DND-41 (cell line): ENCODE measurements at regions not wholly inside any gene's neighbourhood (a gene's known extent, or its start where the extent isn't known, plus 50 kb on each side); places are given as distances from the start of the nearest gene placed in this dataset.
"Not testable (repeated sequence)": the region's sequence is repeated elsewhere in the genome, so short reads cannot be mapped to it uniquely, and the experiment has no call there.

Experiments used
- ATAC-seq: fragments of 200-7000 bp; cut with Tn5 transposase; 3 replicates; pipeline ENCODE4 v1.9.1; 2021; ENCODE audit warnings: low read depth; ENCODE audit not compliant: insufficient read depth
- DNase-seq: peaks from one replicate; pipeline ENCODE4 v3.0.0-alpha.2; 2020
- H2AFZ ChIP-seq: 2 replicates; pipeline ENCODE4 v1.6.0; 2012; ENCODE audit warnings: low read depth, low read length
- H3K27ac ChIP-seq: 2 replicates; pipeline ENCODE4 v1.5.1; 2012; ENCODE audit warnings: low read length, inconsistent platforms
- H3K27me3 ChIP-seq: fragments of 200-600 bp; sonication (generic); 2 replicates; pipeline ENCODE4 v1.6.0; 2012; ENCODE audit warnings: low read length, mild to moderate bottlenecking, inconsistent platforms; ENCODE audit not compliant: insufficient read depth, poor library complexity
- H3K36me3 ChIP-seq: 2 replicates; pipeline ENCODE4 v1.5.1; 2012; ENCODE audit warnings: low read length, inconsistent platforms; ENCODE audit not compliant: insufficient read depth
- H3K4me1 ChIP-seq: 2 replicates; pipeline ENCODE4 v1.5.1; 2012; ENCODE audit warnings: mild to moderate bottlenecking, low read length; ENCODE audit not compliant: insufficient read depth
- H3K4me2 ChIP-seq: 2 replicates; pipeline ENCODE4 v1.6.0; 2012; ENCODE audit warnings: mild to moderate bottlenecking, moderate library complexity, low read length, inconsistent platforms; ENCODE audit not compliant: insufficient read depth
- H3K4me3 ChIP-seq, 2 experiments: fragments of 200-600 bp in 1 of 2; shearing (Covaris generic) in 1 of 2; 2 replicates each; pipeline ENCODE4 v1.5.1; 2012 to 2016; ENCODE audit warnings: inconsistent platforms in 2 of 2, low read length in 2 of 2, mild to moderate bottlenecking in 2 of 2, low read depth in 1 of 2, moderate library complexity in 1 of 2
- H3K79me2 ChIP-seq: 2 replicates; pipeline ENCODE4 v1.6.0; 2012; ENCODE audit warnings: low read length, inconsistent platforms; ENCODE audit not compliant: insufficient read depth
- H3K9ac ChIP-seq: 2 replicates; pipeline ENCODE4 v1.6.0; 2012; ENCODE audit warnings: low read depth, mild to moderate bottlenecking, inconsistent platforms, low read length, moderate library complexity
- H3K9me3 ChIP-seq: 2 replicates; pipeline ENCODE4 v1.5.1; 2012; ENCODE audit warnings: low read length, moderate library complexity, mild to moderate bottlenecking, inconsistent platforms; ENCODE audit not compliant: insufficient read depth, severe bottlenecking
- H4K20me1 ChIP-seq: 2 replicates; pipeline ENCODE4 v1.6.0; 2012; ENCODE audit warnings: low read length; ENCODE audit not compliant: insufficient read depth
- CTCF ChIP-seq: IDR thresholded peaks from 2 replicates; pipeline ENCODE4 v1.5.1; 2012; ENCODE audit warnings: borderline replicate concordance, low read length, moderate library complexity, mild to moderate bottlenecking; ENCODE audit not compliant: poor library complexity, severe bottlenecking; ENCODE audit errors: extremely low read depth
- EZH2 ChIP-seq: IDR thresholded peaks from 3 replicates; pipeline ENCODE4 v1.6.1; 2012; ENCODE audit warnings: borderline replicate concordance, low read depth, mild to moderate bottlenecking, moderate library complexity, low read length, inconsistent platforms; ENCODE audit not compliant: severe bottlenecking

- TF ChIP-seq CTCF: no peak
- no peak for TF ChIP-seq EZH2
Observed at GRCh38 chr4:11663114-11663513, 234.4 kb upstream of the HS3ST1 start.

DNA sequence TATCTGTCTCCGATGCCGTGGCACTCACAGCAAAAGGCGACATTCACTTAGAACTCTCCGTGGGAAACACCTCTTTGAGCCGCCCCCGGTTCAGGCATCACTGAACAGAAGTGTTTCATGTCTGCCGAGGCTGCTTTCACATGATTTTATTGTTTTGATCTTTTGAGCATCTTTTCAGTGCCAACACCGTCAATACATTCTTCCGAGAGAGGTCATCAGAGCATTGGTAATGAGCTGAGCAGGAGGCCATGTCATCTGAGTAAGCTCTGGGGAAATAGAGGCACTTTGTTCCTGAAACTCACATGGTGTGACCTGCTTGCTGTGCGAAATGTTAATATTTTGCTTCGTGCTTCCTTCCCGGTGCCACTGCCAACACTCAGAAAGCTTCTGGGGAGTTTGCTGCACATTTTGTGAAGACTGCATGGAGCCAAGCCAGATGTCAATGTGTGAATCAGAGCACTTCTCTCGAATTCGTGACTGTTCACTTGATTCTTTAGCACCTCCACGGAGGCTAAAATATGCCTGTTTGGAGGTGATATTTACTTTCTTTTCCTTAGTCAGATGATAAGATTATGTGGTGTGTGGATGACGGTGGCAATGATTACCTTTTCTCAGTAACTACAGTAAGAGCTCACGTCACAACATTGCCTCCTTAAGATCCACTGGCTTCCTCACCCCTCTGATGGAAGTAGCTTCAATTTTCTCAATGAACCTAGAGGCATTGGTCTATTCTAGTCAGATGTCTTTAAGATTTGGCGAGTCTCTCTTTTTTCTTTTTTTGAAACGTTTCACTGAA is 222.3 kb upstream of the HS3ST1 start:
- TF ChIP-seq CTCF (no peak), EZH2 (no peak)
- Histone ChIP-seq H3K4me3 (no peak overlapping the region), H3K79me2 (no peaks in the 10 kb centered on the region), H2AFZ (no peak overlapping the region), H3K27ac (no peak overlapping the region), H3K4me1 (no peaks in the 10 kb centered on the region), H3K27me3 (no peaks in the 10 kb centered on the region), H3K36me3 (no peaks in the 10 kb centered on the region), H4K20me1 (no peaks in the 10 kb centered on the region), H3K9ac (no peak overlapping the region), H3K4me2 (no peak overlapping the region), H3K9me3 (no peaks in the 10 kb centered on the region)
- DNase-seq (no peak), ATAC-seq (no peak)

More at GRCh38 chr4:11663114-11663513, 234.4 kb upstream of the HS3ST1 start:
- H3K79me2 ChIP-seq: no peaks in the 10 kb centered on the region
- DNase-seq (no peak), ATAC-seq (no peak)
- H2AFZ ChIP-seq: no peak overlapping the region
- H3K9ac ChIP-seq: no peak overlapping the region
- no peaks in the 10 kb centered on the region for H3K4me1 ChIP-seq
- no peak overlapping the region for H3K4me3 ChIP-seq
- no peaks in the 10 kb centered on the region for H3K9me3 ChIP-seq
- no peaks in the 10 kb centered on the region for H3K27me3 ChIP-seq
- H4K20me1 ChIP-seq: no peaks in the 10 kb centered on the region
- no peak overlapping the region for H3K4me2 ChIP-seq
- H3K27ac ChIP-seq: no peak overlapping the region
- H3K36me3 ChIP-seq: no peaks in the 10 kb centered on the region

- Histone ChIP-seq H2AFZ (no peak overlapping the region), H3K4me1 (no peaks in the 10 kb centered on the region), H3K9me3 (no peaks in the 10 kb centered on the region), H3K27me3 (no peaks in the 10 kb centered on the region), H3K36me3 (no peaks in the 10 kb centered on the region), H3K9ac (no peak overlapping the region), H3K4me3 (no peak overlapping the region), H3K4me2 (no peak overlapping the region), H3K79me2 (no peaks in the 10 kb centered on the region), H3K27ac (no peak overlapping the region), H4K20me1 (no peaks in the 10 kb centered on the region)
- ATAC-seq (no peak), DNase-seq (no peak)
- no peak for TF ChIP-seq CTCF
- TF ChIP-seq EZH2: no peak
Observed at GRCh38 chr4:11647433-11647832, 218.7 kb upstream of the HS3ST1 start.

- not testable (repeated sequence) for H3K27ac ChIP-seq, H3K36me3 ChIP-seq, H3K4me2 ChIP-seq, H4K20me1 ChIP-seq, H3K4me1 ChIP-seq, H3K79me2 ChIP-seq, H3K4me3 ChIP-seq, DNase-seq, H3K27me3 ChIP-seq, H3K9ac ChIP-seq, H3K9me3 ChIP-seq, H2AFZ ChIP-seq, ATAC-seq
Observed at GRCh38 chr4:11643081-11643480, 214.4 kb upstream of the HS3ST1 start.
